GM19467 (cell line): ENCODE measurements at regions not wholly inside any gene's neighbourhood (a gene's known extent, or its start where the extent isn't known, plus 50 kb on each side); places are given as distances from the start of the nearest gene placed in this dataset.
"Not testable (repeated sequence)": the region's sequence is repeated elsewhere in the genome, so short reads cannot be mapped to it uniquely, and the experiment has no call there.

Experiments used
- ATAC-seq: cut with Tn5 transposase; IDR thresholded peaks from one replicate; pipeline ENCODE4 v1.9.1; 2021; ENCODE audit warnings: mild to moderate bottlenecking, moderate library complexity; ENCODE audit not compliant: unreplicated experiment

GRCh38 chr1:219863816-219864215 is 64.5 kb downstream of the SLC30A10 start:
- not testable (repeated sequence) for ATAC-seq

DNA sequence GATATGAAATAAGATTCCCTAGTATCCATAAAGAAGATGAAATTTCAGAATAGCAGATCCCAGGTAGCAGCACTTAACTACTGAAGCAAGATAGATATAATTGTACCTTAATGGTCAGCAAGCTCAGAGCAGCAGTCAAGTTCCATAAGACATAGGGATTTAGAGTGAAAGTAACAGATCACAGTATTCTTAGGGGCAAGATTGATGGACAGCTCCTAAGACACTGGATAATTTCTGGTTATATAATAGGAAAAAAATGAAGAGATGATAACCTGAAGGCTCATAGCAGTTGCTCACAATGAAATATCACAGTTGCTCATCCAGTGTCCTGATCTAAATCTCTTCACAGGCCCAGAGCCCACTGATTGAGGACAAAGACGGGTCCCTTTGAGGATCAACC is 66.0 kb downstream of the SLC30A10 start:
- ATAC-seq: no peak

GRCh38 chr1:219858980-219859379 is 69.4 kb downstream of the SLC30A10 start:
- ATAC-seq: no peak

GRCh38 chr1:219847215-219847855 is 81.0 kb downstream of the SLC30A10 start:
- no peak for ATAC-seq

DNA sequence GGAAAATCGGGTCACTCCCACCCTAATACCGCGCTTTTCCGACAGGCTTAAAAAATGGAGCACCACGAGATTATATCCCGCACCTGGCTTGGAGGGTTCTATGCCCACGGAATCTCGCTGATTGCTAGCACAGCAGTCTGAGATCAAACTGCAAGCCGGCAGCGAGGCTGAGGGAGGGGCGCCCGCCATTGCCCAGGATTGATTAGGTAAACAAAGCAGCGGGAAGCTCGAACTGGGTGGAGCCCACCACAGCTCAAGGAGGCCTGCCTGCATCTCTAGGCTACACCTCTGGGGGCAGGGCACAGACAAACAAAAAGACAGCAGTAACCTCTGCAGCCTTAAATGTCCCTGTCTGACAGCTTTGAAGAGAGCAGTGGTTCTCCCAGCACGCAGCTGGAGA is 88.8 kb downstream of the SLC30A10 start:
- not testable (repeated sequence) for ATAC-seq

GRCh38 chr1:219837994-219838294 is 90.4 kb downstream of the SLC30A10 start:
- ATAC-seq: no peak

DNA sequence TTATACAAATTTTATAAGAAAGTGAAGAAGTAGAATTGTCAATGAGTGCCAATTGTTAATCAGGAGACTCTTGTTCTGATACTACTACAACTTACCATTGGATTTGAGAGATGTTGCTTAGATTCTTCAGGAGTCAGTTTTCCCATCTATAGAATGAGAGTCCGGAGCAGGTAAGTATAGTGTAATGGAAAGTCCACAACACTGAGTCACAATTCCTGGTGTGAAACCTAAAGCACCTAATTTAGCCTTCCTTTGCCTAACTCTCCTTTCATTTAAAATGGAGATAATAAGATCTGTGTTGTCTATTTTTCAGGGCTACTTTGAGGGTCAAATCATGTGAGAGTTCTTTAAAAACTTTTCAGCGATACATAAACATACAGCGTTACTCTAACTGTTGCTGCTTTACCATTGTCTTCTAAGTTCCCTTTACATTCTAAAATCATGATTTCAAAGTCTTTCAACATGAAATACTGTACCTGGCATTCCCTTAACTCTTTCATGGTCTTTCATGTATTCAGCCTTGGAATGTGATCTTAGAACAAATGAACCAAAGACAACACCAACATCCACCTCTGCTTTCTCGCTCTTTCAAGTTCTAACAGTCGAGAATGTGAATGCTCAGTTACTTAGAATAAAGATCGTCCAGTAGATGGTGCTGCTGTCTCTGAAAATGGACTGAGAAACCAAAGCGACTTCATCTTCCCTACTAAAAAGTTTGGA is 90.9 kb downstream of the SLC30A10 start:
- peak; percentile 61 for ATAC-seq

DNA sequence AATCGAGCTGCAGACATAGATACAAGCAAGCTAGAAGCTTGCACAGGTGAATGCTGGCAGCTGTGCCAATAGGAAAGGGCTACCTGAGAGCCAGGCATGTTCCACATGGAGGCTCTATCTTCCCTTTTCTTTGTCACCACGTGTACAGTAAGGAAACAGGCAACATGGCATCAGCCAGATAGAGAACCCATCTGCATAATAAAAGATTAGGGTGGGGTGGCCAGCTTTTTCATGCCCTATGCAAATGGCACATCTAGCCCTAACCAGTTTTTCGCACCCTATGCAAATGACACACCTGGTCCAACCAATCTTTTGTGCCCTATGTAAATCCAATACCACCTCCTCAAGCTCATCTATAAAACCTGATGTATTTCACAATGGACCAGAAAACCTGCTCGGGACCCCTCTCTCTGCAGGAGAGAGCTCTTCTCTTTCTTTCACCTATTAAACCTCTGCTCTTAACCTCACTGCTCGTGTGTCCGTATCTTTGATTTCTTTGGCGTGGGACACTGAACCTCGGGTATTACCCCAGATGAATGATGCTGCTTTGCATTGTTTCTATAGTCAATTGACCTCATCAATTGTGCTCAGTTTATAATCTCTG is 93.9 kb downstream of the SLC30A10 start:
- no peak for ATAC-seq

- ATAC-seq: no peak
Measured at GRCh38 chr1:219833214-219833815, 95.0 kb downstream of the SLC30A10 start.

- no peak for ATAC-seq
Measured at GRCh38 chr1:219826290-219826689, 102.1 kb downstream of the SLC30A10 start.

- ATAC-seq: no peak
Measured at GRCh38 chr1:219825355-219825754, 103.0 kb downstream of the SLC30A10 start.

DNA sequence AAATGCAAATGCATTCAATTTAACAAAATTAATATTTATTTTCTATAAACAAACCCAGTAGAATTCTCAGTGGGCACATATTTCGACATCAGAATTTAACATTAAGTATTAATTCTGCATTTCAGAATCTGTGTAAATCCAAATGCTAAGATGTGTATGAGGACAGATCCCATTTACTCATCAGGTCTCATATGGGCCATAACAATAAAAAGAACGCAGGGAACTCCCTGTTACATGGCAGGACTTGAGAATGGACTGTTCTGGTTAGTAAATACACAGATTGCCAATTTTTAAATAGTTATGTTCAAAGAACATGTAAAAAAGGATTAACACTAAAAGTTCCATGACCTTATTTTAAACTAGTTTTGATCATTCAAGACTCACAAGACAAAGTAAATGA is 104.0 kb downstream of the SLC30A10 start:
- no peak for ATAC-seq

DNA sequence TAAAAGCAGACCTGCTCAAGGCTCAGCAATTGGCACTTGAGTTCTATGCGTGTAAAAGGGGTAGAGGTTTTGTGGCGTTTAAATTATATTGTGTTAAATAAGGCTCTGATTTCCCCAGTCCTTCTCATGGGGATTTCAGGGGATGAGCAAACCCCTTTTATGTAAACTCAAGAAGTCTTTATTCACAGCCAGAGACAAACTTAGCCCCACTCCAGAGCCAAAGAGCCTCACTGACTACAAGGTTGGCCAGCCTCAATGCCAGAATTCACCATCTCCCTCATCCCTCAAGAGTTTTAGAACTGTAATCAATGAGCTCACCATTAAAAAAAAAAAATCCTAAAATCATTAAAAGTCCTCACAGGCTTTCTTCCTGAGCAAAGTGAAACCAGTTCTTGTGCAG is 107.8 kb downstream of the SLC30A10 start:
- ATAC-seq: no peak

DNA sequence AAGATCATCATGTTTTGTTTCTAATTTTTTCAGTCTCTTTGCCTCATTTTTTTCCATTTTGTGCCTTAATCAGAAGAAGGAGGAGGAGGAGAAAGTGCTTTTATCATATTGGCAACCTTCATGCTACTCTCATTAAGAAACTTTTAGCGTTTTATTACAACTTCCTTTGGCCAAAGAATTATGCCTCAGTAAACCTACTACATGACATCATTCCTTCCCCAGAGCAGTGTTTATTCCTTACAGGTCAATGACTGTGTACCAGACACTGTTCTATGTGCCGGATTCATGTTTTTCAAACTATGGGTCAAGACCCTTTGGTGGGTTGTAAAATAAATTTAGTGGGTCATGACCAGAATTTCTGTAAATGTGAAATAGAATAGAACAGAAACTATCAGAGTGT is 110.4 kb downstream of the SLC30A10 start:
- no peak for ATAC-seq

DNA sequence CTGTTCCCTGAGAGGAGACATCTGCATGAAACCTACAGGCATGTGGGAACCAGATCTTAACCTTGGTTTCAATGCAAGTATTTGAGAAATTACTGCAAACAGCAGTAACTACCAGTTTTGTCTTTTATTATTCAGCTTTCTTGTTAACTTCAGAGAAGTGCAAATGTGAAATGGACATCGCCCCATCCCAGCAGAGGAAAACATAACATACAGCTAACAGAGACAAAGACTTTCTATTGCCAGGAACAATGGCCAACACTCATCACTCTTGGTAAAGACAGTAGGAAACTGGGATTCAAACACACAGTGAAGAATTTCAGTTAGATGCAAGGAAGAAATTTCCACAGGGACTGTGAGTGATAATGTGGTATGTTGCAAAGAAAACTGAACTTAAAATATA is 115.1 kb downstream of the SLC30A10 start:
- ATAC-seq: no peak

GRCh38 chr1:219812491-219813203 is 115.7 kb downstream of the SLC30A10 start:
- ATAC-seq: peak; percentile 97

DNA sequence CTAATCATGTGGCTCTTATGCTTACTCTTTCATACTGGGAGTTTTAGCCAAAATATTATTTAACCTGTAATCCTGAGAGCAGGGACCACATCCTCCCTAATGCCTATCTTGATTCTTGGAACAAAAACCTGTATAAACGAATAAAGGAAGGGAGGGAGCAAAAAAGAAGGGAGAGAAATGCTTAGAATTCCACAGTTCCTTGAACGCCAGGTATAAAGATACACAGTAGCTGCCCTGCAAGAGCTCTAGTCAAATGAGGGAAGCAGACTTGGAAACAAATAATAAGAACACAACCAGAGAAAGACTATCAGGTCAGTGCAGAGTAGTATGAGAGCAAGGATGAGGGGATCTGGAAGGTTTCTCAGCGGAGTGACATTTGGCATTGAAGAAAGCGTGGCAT is 116.3 kb downstream of the SLC30A10 start:
- no peak for ATAC-seq

DNA sequence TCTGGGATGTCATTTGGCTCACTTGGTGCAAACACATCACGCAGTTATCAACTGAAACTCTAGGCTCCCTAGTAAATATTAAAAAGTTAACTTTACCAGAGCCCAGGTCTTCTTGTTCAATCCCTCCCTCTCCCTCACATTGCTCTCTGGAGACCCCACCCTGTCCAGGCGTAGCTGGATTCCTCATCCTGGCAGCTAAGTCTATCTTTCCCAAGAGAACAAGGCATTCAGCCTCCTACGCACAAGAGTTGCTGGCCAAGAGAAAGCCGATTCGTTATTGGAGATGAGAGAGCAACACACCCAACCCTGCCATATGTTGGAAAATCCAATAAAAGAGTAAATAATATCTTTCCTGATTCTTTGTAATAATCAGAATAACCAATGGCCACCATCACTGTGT is 117.9 kb downstream of the SLC30A10 start:
- no peak for ATAC-seq

- ATAC-seq: no peak
Measured at GRCh38 chr1:219808790-219809189, 119.6 kb downstream of the SLC30A10 start.

DNA sequence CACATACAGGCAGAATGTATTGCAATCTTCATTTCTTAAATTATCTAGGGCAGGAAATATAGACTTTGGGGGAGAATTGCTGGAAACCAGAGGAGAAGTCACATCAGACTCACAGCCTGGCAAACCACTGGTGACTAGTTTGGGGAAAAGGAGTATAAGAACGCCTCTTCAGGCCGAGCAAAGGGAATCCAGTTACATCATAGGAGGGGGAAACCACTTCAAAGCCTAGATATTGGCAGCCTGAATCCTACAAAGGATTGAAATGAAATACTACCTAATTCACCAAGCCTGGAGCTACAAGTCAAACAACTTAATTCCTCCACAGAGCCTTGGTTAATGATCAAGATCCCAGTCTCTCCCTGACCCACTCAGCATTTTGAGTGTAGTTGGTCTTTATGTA is 121.7 kb downstream of the SLC30A10 start:
- no peak for ATAC-seq

DNA sequence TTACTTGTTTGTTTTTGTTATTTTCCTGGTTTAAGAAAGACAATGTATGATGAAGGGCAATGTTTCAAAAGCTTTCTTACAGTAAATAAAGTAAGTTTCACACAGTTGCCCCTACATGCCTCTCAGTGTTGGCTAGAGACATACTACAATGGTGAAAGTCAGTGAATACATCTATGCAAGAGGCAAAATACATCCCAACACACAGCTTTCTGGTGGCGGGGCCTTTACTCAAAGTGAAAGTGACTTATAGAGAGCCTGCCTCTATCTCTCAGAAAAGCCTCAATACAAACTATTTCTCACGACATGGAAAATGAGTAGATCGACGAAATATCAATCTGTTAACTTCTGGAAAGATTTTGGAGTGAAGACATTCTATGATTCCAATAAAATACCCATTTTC is 122.3 kb downstream of the SLC30A10 start:
- ATAC-seq: no peak
